Prostate gland (tissue), 2 donors: ENCODE measurements at regions not wholly inside any gene's neighbourhood (a gene's known extent, or its start where the extent isn't known, plus 50 kb on each side); places are given as distances from the start of the nearest gene placed in this dataset.

Experiments
- DNase-seq: peaks from one replicate; pipeline ENCODE4 v3.0.0-alpha.2; 2019; ENCODE audit warnings: low spot score
- H3K27ac ChIP-seq, 2 donors: fragments of 200-600 bp; sonication (generic); 2 replicates each; pipeline ENCODE4 v1.5.1; 2017 to 2019
- H3K27me3 ChIP-seq: fragments of 200-600 bp; sonication (generic); replicated peaks from 2 replicates; pipeline ENCODE4 v1.5.1; 2019; ENCODE audit not compliant: insufficient read depth
- H3K36me3 ChIP-seq, 2 donors: fragments of 200-600 bp; sonication (generic); 1 replicate in 1 of 2; 2 replicates in 1 of 2; pipeline versions ENCODE4 v1.5.1 to v1.8.1; 2017 to 2019
- H3K4me1 ChIP-seq: fragments of 200-600 bp; sonication (generic); replicated peaks from 2 replicates; pipeline ENCODE4 v1.5.1; 2019
- H3K4me3 ChIP-seq, 2 donors: fragments of 200-600 bp; sonication (generic); 2 replicates each; pipeline ENCODE4 v1.5.1; 2017 to 2019
- H3K9me3 ChIP-seq: fragments of 200-600 bp; sonication (generic); 2 replicates; pipeline ENCODE4 v1.5.1; 2017
- POLR2A ChIP-seq: fragments of 450-650 bp; IDR thresholded peaks from one replicate; pipeline ENCODE4 v1.6.1; 2016; ENCODE audit warnings: antibody characterized with exemption, mild to moderate bottlenecking
- POLR2AphosphoS5 ChIP-seq: sonication (generic); formaldehyde crosslinking; IDR thresholded peaks from one replicate; pipeline ENCODE4 v1.6.1; 2017; ENCODE audit warnings: antibody characterized with exemption
- WGBS: methylation state at CpG from one replicate; pipeline ENCODE4 v1.1.5; 2018; 5-methylcytosine and 5-hydroxymethylcytosine counted together
- intact Hi-C: fragments of 100-400 bp; cut with DNase I; formaldehyde crosslinking; loops from one replicate; pipeline ENCODE4 v1.14.2; 2022
- TF ChIP-seq, protein P1 (sequence below), 4 experiments: fragments of 200-600 bp in 2 of 4; fragments of 450-650 bp in 2 of 4; sonication (generic) in 2 of 4; IDR thresholded peaks; 1 replicate in 3 of 4; 2 replicates in 1 of 4; pipeline ENCODE4 v1.5.1; 2016 to 2019; ENCODE audit warnings: antibody characterized with exemption in 4 of 4, mild to moderate bottlenecking in 2 of 4, moderate library complexity in 2 of 4

DNA sequence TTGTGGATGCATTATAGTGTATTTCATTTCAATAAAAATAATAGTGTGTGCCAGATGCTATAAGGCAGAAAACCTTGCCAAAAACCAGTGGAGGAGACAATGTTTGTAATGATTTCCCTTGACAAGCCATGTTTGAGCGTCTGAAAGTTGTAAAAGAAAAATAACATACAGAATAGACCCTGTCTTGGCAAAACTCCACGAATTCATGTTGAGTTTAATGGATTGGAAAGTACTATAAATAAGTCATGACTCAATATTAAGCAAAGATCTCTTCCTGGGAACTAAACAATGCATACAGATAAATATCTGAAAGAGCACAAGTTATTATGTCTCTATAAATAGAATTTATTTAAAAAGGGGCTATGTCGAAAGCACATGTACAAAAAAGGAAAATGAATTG is 543.5 kb downstream of the GABRG1 start:
- TF ChIP-seq POLR2AphosphoS5 = no peak
- TF ChIP-seq, protein P1, sequence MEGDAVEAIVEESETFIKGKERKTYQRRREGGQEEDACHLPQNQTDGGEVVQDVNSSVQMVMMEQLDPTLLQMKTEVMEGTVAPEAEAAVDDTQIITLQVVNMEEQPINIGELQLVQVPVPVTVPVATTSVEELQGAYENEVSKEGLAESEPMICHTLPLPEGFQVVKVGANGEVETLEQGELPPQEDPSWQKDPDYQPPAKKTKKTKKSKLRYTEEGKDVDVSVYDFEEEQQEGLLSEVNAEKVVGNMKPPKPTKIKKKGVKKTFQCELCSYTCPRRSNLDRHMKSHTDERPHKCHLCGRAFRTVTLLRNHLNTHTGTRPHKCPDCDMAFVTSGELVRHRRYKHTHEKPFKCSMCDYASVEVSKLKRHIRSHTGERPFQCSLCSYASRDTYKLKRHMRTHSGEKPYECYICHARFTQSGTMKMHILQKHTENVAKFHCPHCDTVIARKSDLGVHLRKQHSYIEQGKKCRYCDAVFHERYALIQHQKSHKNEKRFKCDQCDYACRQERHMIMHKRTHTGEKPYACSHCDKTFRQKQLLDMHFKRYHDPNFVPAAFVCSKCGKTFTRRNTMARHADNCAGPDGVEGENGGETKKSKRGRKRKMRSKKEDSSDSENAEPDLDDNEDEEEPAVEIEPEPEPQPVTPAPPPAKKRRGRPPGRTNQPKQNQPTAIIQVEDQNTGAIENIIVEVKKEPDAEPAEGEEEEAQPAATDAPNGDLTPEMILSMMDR (IDR thresholded peaks at IDR 0.05) = no peak
- no peak for TF ChIP-seq POLR2A
- H3K36me3 ChIP-seq = no peaks in the 10 kb centered on the region
- no peaks in the 10 kb centered on the region for H3K9me3 ChIP-seq
- H3K4me1 ChIP-seq = no peaks in the 10 kb centered on the region
- H3K27ac ChIP-seq = no peak overlapping the region
- intact Hi-C loops = no loop called here
- DNase-seq = no peak
- 4% methylated on average over 3 of the region's 3 CpGs for WGBS
- H3K27me3 ChIP-seq = no peaks in the 10 kb centered on the region
- no peak overlapping the region for H3K4me3 ChIP-seq

DNA sequence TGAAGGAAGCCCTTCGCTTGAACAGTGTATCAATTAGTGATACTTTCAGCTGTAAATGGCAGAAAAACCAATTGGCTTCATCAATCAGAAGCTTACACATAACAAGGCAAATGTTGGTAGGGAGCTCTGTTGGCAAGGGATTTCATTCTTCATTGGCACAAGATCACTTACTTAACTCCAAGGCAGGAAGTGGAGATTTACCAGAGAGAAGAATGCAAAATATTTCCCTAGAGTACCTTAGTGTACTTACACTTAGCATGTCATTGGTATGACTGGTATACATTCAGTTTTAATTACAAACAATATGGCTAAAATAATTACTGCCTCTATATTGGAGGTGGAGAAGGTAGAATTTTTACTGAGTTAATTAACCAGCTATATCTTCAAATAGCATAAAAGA is 545.0 kb downstream of the GABRG1 start:
- WGBS = 97% methylated on average over 1 of the region's 1 CpG
- no peak for DNase-seq
- intact Hi-C loops = no loop called here
- no peaks in the 10 kb centered on the region for H3K9me3 ChIP-seq
- H3K4me3 ChIP-seq = no peak overlapping the region
- no peaks in the 10 kb centered on the region for H3K4me1 ChIP-seq
- no peaks in the 10 kb centered on the region for H3K36me3 ChIP-seq
- no peaks in the 10 kb centered on the region for H3K27me3 ChIP-seq
- no peak overlapping the region for H3K27ac ChIP-seq
- TF ChIP-seq, protein P1 (IDR thresholded peaks at IDR 0.05) = no peak
- TF ChIP-seq POLR2A = no peak
- TF ChIP-seq POLR2AphosphoS5 = no peak

DNA sequence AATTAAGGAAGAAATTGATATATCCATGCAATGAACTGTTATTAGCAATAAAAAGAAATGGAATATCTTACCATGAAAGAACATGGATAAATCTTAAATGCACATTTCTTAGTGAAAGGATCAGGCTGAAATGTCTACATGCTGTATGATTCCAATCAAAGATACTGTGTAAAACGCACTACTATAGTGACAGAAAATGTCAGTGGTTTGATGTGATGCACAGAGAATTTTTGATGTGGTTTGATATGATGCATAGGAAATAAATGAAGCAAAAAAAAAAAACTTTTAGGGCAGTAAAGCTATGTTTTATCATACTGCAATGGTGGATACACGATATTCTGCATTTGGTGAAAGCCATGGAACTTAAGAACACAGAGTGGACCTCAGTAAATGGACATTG is 547.6 kb downstream of the GABRG1 start:
- no peak overlapping the region for H3K4me3 ChIP-seq
- intact Hi-C loops = no loop called here
- H3K27ac ChIP-seq = no peak overlapping the region
- WGBS = 86% methylated on average over 2 of the region's 2 CpGs
- TF ChIP-seq, protein P1 (IDR thresholded peaks at IDR 0.05) = no peak
- TF ChIP-seq POLR2AphosphoS5 = no peak
- no peak for TF ChIP-seq POLR2A
- no peaks in the 10 kb centered on the region for H3K9me3 ChIP-seq
- no peaks in the 10 kb centered on the region for H3K27me3 ChIP-seq
- no peaks in the 10 kb centered on the region for H3K36me3 ChIP-seq
- no peaks in the 10 kb centered on the region for H3K4me1 ChIP-seq
- DNase-seq = no peak

DNA sequence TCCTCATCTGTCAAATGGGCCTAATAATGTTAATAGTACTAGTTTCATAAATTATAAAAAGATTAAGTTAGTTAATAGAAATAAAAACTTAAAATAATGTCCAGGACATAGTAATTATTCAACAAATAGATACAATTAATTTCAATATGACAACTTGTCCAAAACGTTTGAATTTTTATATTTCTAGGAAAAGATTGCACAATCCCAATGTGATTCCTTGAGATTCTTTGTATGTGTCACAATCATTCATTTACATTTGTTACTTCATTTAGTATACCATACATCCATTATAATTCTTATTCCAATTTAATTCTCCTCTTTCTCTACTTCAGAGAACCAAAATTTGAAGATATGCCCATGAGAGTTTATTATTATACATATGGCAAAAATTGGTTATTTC is 554.2 kb downstream of the GABRG1 start:
- Histone ChIP-seq H3K36me3 (no peaks in the 10 kb centered on the region), H3K4me1 (no peaks in the 10 kb centered on the region), H3K4me3 (no peak overlapping the region), H3K27ac (no peak overlapping the region), H3K27me3 (no peaks in the 10 kb centered on the region), H3K9me3 (no peaks in the 10 kb centered on the region)
- intact Hi-C loops = no loop called here
- WGBS = 73% methylated on average over 1 of the region's 1 CpG
- TF ChIP-seq, protein P1 (IDR thresholded peaks at IDR 0.05) = no peak
- TF ChIP-seq POLR2A = no peak
- no peak for TF ChIP-seq POLR2AphosphoS5
- no peak for DNase-seq

DNA sequence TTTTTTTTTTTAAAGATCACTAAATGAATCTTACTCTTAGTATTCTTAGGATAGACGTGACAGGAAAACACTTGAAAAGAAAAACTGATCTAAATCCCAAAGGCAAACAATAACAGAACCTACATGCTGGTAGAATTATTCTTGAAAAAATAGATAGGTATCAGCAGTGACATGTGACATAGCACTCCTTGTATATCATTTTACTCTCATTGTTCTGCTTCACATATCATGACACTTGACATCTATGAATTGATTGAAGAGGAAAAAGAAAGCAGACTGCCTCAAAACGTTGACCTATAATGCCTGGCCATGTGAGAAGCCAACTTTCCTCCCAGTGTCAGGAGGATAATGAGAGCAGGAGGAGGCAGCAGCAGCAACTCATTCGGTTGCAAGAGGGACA is 555.2 kb downstream of the GABRG1 start:
- DNase-seq = no peak
- Histone ChIP-seq H3K36me3 (no peaks in the 10 kb centered on the region), H3K27me3 (no peaks in the 10 kb centered on the region), H3K9me3 (no peaks in the 10 kb centered on the region), H3K27ac (no peak overlapping the region), H3K4me1 (no peaks in the 10 kb centered on the region), H3K4me3 (no peak overlapping the region)
- intact Hi-C loops = no loop called here
- TF ChIP-seq POLR2AphosphoS5 (no peak), POLR2A (no peak)
- TF ChIP-seq, protein P1 (IDR thresholded peaks at IDR 0.05) = no peak
- WGBS = 39% methylated on average over 3 of the region's 3 CpGs
